ENCODE measurements at regions not wholly inside any gene's neighbourhood (a gene's known extent, or its start where the extent isn't known, plus 50 kb on each side); places are given as distances from the start of the nearest gene placed in this dataset.

GRCh38 chr2:18251486-18251885, 309.0 kb downstream of the RDH14 start:
- no peaks in the 10 kb centered on the region for H3K9me3 Mint-ChIP-seq (ENCODE audit: low read depth)
- H3K36me3 Mint-ChIP-seq: no peaks in the 10 kb centered on the region
- CTCF ChIA-PET: no interaction called here
- DNase-seq (no peak), ATAC-seq (no peak)
- no peak overlapping the region for H3K27ac Mint-ChIP-seq
- H3K27me3 Mint-ChIP-seq: no peaks in the 10 kb centered on the region
- H3K4me3 Mint-ChIP-seq: no peak overlapping the region
- H3K4me1 Mint-ChIP-seq: no peaks in the 10 kb centered on the region

GRCh38 chr2:18247282-18248110, 313.0 kb downstream of the RDH14 start:
- DNase-seq (no peak), ATAC-seq (no peak)
- CTCF ChIA-PET: no interaction called here
- no peaks in the 10 kb centered on the region for H3K4me1 Mint-ChIP-seq
- H3K27ac Mint-ChIP-seq: no peak overlapping the region
- no peak overlapping the region for H3K4me3 Mint-ChIP-seq
- H3K9me3 Mint-ChIP-seq (ENCODE audit: low read depth): no peaks in the 10 kb centered on the region
- no peaks in the 10 kb centered on the region for H3K27me3 Mint-ChIP-seq
- H3K36me3 Mint-ChIP-seq: no peaks in the 10 kb centered on the region

GRCh38 chr2:18245375-18245774, 315.1 kb downstream of the RDH14 start:
- CTCF ChIA-PET: no interaction called here
- H3K9me3 Mint-ChIP-seq (ENCODE audit: low read depth): no peaks in the 10 kb centered on the region

GRCh38 chr2:18244845-18245244, 315.6 kb downstream of the RDH14 start:
- no peak for DNase-seq
- Mint-ChIP-seq H3K4me3 (no peak overlapping the region), H3K27ac (no peak overlapping the region), H3K9me3 (ENCODE audit: low read depth) (no peaks in the 10 kb centered on the region), H3K4me1 (no peaks in the 10 kb centered on the region), H3K27me3 (no peaks in the 10 kb centered on the region), H3K36me3 (no peaks in the 10 kb centered on the region)
- CTCF ChIA-PET: no interaction called here
- ATAC-seq: no peak

More at GRCh38 chr2:18245375-18245774, 315.1 kb downstream of the RDH14 start:
- no peak overlapping the region for H3K4me3 Mint-ChIP-seq
- H3K27me3 Mint-ChIP-seq: no peaks in the 10 kb centered on the region
- DNase-seq (no peak), ATAC-seq (no peak)
- no peak overlapping the region for H3K27ac Mint-ChIP-seq
- no peaks in the 10 kb centered on the region for H3K36me3 Mint-ChIP-seq
- H3K4me1 Mint-ChIP-seq: no peaks in the 10 kb centered on the region

GRCh38 chr2:18243816-18244215, 316.6 kb downstream of the RDH14 start:
- DNase-seq (no peak), ATAC-seq (no peak)
- Mint-ChIP-seq H3K4me3 (no peak overlapping the region), H3K27me3 (no peaks in the 10 kb centered on the region), H3K27ac (no peak overlapping the region), H3K4me1 (no peaks in the 10 kb centered on the region), H3K36me3 (no peaks in the 10 kb centered on the region), H3K9me3 (ENCODE audit: low read depth) (no peaks in the 10 kb centered on the region)
- CTCF ChIA-PET: no interaction called here

GRCh38 chr2:18242716-18243115, 317.7 kb downstream of the RDH14 start:
- H3K27me3 Mint-ChIP-seq: no peaks in the 10 kb centered on the region
- H3K9me3 Mint-ChIP-seq (ENCODE audit: low read depth): no peaks in the 10 kb centered on the region
- DNase-seq (no peak), ATAC-seq (no peak)
- H3K36me3 Mint-ChIP-seq: no peaks in the 10 kb centered on the region
- no peak overlapping the region for H3K27ac Mint-ChIP-seq
- no peaks in the 10 kb centered on the region for H3K4me1 Mint-ChIP-seq
- H3K4me3 Mint-ChIP-seq: no peak overlapping the region
- CTCF ChIA-PET: no interaction called here

GRCh38 chr2:18238209-18238608, 322.2 kb downstream of the RDH14 start:
- no peak for DNase-seq
- no peak for ATAC-seq
- CTCF ChIA-PET: no interaction called here
- Mint-ChIP-seq H3K4me1 (no peaks in the 10 kb centered on the region), H3K27me3 (no peaks in the 10 kb centered on the region), H3K36me3 (no peaks in the 10 kb centered on the region), H3K4me3 (no peak overlapping the region), H3K27ac (no peak overlapping the region), H3K9me3 (ENCODE audit: low read depth) (no peaks in the 10 kb centered on the region)

- Mint-ChIP-seq H3K27me3 (no peaks in the 10 kb centered on the region), H3K9me3 (ENCODE audit: low read depth) (no peaks in the 10 kb centered on the region), H3K4me3 (no peak overlapping the region), H3K36me3 (no peaks in the 10 kb centered on the region), H3K27ac (no peak overlapping the region), H3K4me1 (no peaks in the 10 kb centered on the region)
- CTCF ChIA-PET: no interaction called here
- DNase-seq: no peak
- no peak for ATAC-seq
Measured at GRCh38 chr2:18237298-18237697, 323.2 kb downstream of the RDH14 start.

- Mint-ChIP-seq H3K4me3 (no peak overlapping the region), H3K9me3 (ENCODE audit: low read depth) (no peaks in the 10 kb centered on the region)
Measured at GRCh38 chr2:18232731-18233438, 327.6 kb downstream of the RDH14 start.

GRCh38 chr2:18230668-18231067, 329.8 kb downstream of the RDH14 start:
- no peak overlapping the region for H3K27ac Mint-ChIP-seq
- no peaks in the 10 kb centered on the region for H3K9me3 Mint-ChIP-seq (ENCODE audit: low read depth)
- CTCF ChIA-PET: no interaction called here
- no peak for ATAC-seq
- H3K27me3 Mint-ChIP-seq: no peaks in the 10 kb centered on the region
- H3K36me3 Mint-ChIP-seq: no peaks in the 10 kb centered on the region
- H3K4me3 Mint-ChIP-seq: no peak overlapping the region
- no peak for DNase-seq
- no peaks in the 10 kb centered on the region for H3K4me1 Mint-ChIP-seq

More at GRCh38 chr2:18232731-18233438, 327.6 kb downstream of the RDH14 start:
- no peaks in the 10 kb centered on the region for H3K36me3 Mint-ChIP-seq
- H3K27ac Mint-ChIP-seq: no peak overlapping the region
- no peaks in the 10 kb centered on the region for H3K4me1 Mint-ChIP-seq
- CTCF ChIA-PET: no interaction called here
- ATAC-seq (no peak), DNase-seq (no peak)
- no peaks in the 10 kb centered on the region for H3K27me3 Mint-ChIP-seq

- CTCF ChIA-PET: no interaction called here
- Mint-ChIP-seq H3K27me3 (no peaks in the 10 kb centered on the region), H3K27ac (no peak overlapping the region), H3K4me3 (no peak overlapping the region), H3K9me3 (ENCODE audit: low read depth) (no peaks in the 10 kb centered on the region), H3K4me1 (no peaks in the 10 kb centered on the region), H3K36me3 (no peaks in the 10 kb centered on the region)
- no peak for DNase-seq
- ATAC-seq: no peak
Measured at GRCh38 chr2:18219676-18220075, 340.8 kb downstream of the RDH14 start.

- Mint-ChIP-seq H3K4me1 (no peaks in the 10 kb centered on the region), H3K4me3 (no peak overlapping the region), H3K27me3 (no peaks in the 10 kb centered on the region), H3K9me3 (ENCODE audit: low read depth) (no peaks in the 10 kb centered on the region), H3K27ac (no peak overlapping the region), H3K36me3 (no peaks in the 10 kb centered on the region)
- CTCF ChIA-PET: no interaction called here
- DNase-seq (no peak), ATAC-seq (no peak)
Measured at GRCh38 chr2:18218160-18218933, 339.9 kb downstream of the KCNS3 start.

- Mint-ChIP-seq H3K27me3 (no peaks in the 10 kb centered on the region), H3K4me1 (no peaks in the 10 kb centered on the region), H3K36me3 (no peaks in the 10 kb centered on the region), H3K4me3 (no peak overlapping the region), H3K27ac (no peak overlapping the region), H3K9me3 (ENCODE audit: low read depth) (no peaks in the 10 kb centered on the region)
- ATAC-seq (no peak), DNase-seq (no peak)
- CTCF ChIA-PET: no interaction called here
Measured at GRCh38 chr2:18214936-18215335, 336.5 kb downstream of the KCNS3 start.

GRCh38 chr2:18213986-18214385, 335.5 kb downstream of the KCNS3 start:
- DNase-seq: no peak
- no peak overlapping the region for H3K4me3 Mint-ChIP-seq
- H3K27ac Mint-ChIP-seq: no peak overlapping the region
- H3K36me3 Mint-ChIP-seq: no peaks in the 10 kb centered on the region
- ATAC-seq: no peak
- CTCF ChIA-PET: no interaction called here
- no peaks in the 10 kb centered on the region for H3K9me3 Mint-ChIP-seq (ENCODE audit: low read depth)
- no peaks in the 10 kb centered on the region for H3K4me1 Mint-ChIP-seq
- no peaks in the 10 kb centered on the region for H3K27me3 Mint-ChIP-seq

Measured in activated CD8-positive, alpha-beta memory T cell treated with anti-CD3 and anti-CD28 coated beads, Interleukin-2, amount 10 ng/mL, durations not matched to agents 7 days and 5 days (primary cell).